HEK293 (cell line): ENCODE measurements at regions not wholly inside any gene's neighbourhood (a gene's known extent, or its start where the extent isn't known, plus 50 kb on each side); places are given as distances from the start of the nearest gene placed in this dataset.

Experiments
- CTCF ChIA-PET: fragments of 350-600 bp; formaldehyde crosslinking; extraction: SDS; loops from one replicate; lab custom pipeline; 2021; ENCODE audit warnings: antibody characterized with exemption; lab: Yijun Ruan, JAX
- POLR2A ChIA-PET: fragments of 300-600 bp; formaldehyde crosslinking; extraction: SDS; loops from one replicate; lab custom pipeline; 2020; ENCODE audit warnings: antibody characterized with exemption, inconsistent platforms; lab: Yijun Ruan, JAX
- H3K27ac ChIP-seq: fragments of 200-500 bp; sonication (Bioruptor generic); 2 replicates; pipeline ENCODE4 v1.5.1; 2014; ENCODE audit warnings: low read depth, low read length, control low read depth, inconsistent platforms; ENCODE audit errors: extremely low read depth
- H3K36me3 ChIP-seq, 2 experiments: fragments of 200-500 bp in 1 of 2; sonication (Bioruptor generic) in 1 of 2; 1 replicate in 1 of 2; 2 replicates in 1 of 2; pipeline ENCODE4 v1.5.1; 2014 to 2017; ENCODE audit warnings: inconsistent platforms in 2 of 2, low read length in 2 of 2; ENCODE audit not compliant: control insufficient read depth in 2 of 2, insufficient read depth in 1 of 2
- H3K4me1 ChIP-seq: fragments of 200-500 bp; sonication (Bioruptor generic); 2 replicates; pipeline ENCODE4 v1.5.1; 2014; ENCODE audit warnings: mild to moderate bottlenecking, low read length, inconsistent platforms; ENCODE audit not compliant: control insufficient read depth, insufficient read depth
- H3K4me3 ChIP-seq: 2 replicates; pipeline ENCODE4 v1.5.1; 2011; ENCODE audit warnings: low read depth, mild to moderate bottlenecking, control low read depth, low read length, moderate library complexity
- H3K9me3 ChIP-seq: fragments of 200-500 bp; sonication (Bioruptor generic); 2 replicates; pipeline ENCODE4 v1.5.1; 2014; ENCODE audit warnings: low read depth, low read length, inconsistent platforms; ENCODE audit not compliant: control insufficient read depth, insufficient read depth
- ATF2 ChIP-seq: fragments of 450-650 bp; formaldehyde crosslinking; IDR thresholded peaks from 2 replicates; pipeline ENCODE4 v1.5.1; 2016; ENCODE audit warnings: missing biosample characterization, missing genetic modification characterization, low read depth
- ELK4 ChIP-seq: IDR thresholded peaks from 2 replicates; pipeline ENCODE4 v1.6.1; 2011; ENCODE audit warnings: mild to moderate bottlenecking, low read depth, low read length, borderline replicate concordance
- GLIS1 ChIP-seq: fragments of 450-650 bp; formaldehyde crosslinking; IDR thresholded peaks from 2 replicates; pipeline ENCODE4 v1.5.1; 2016; ENCODE audit warnings: missing biosample characterization, missing genetic modification characterization
- HIC1 ChIP-seq: fragments of 450-650 bp; formaldehyde crosslinking; IDR thresholded peaks from 2 replicates; pipeline ENCODE4 v1.5.1; 2016; ENCODE audit warnings: missing biosample characterization, missing genetic modification characterization
- IKZF3 ChIP-seq: fragments of 450-650 bp; IDR thresholded peaks from 2 replicates; pipeline ENCODE4 v1.5.0; 2018; ENCODE audit warnings: missing biosample characterization, mild to moderate bottlenecking, missing genetic modification characterization, moderate library complexity
- KLF9 ChIP-seq: fragments of 450-650 bp; formaldehyde crosslinking; IDR thresholded peaks from 2 replicates; pipeline ENCODE4 v1.5.1; 2016; ENCODE audit warnings: missing biosample characterization, missing genetic modification characterization, low read depth
- MEIS1 ChIP-seq: sonication (generic); formaldehyde crosslinking; IDR thresholded peaks from 2 replicates; pipeline ENCODE4 v1.8.1; 2022; ENCODE audit warnings: missing genetic modification reagents, mild to moderate bottlenecking, borderline replicate concordance
- PRDM4 ChIP-seq: fragments of 450-650 bp; formaldehyde crosslinking; IDR thresholded peaks from 2 replicates; pipeline ENCODE4 v1.5.1; 2017; ENCODE audit warnings: missing biosample characterization, missing genetic modification characterization
- REST ChIP-seq: fragments of 450-650 bp; formaldehyde crosslinking; IDR thresholded peaks from 2 replicates; pipeline ENCODE4 v1.5.1; 2016; ENCODE audit warnings: missing biosample characterization, missing genetic modification characterization
- WT1 ChIP-seq: fragments of 450-650 bp; formaldehyde crosslinking; IDR thresholded peaks from 2 replicates; pipeline ENCODE4 v1.5.1; 2016; ENCODE audit warnings: missing biosample characterization, missing genetic modification characterization
- ZBTB6 ChIP-seq: fragments of 450-650 bp; formaldehyde crosslinking; IDR thresholded peaks from 2 replicates; pipeline ENCODE4 v1.5.1; 2017; ENCODE audit warnings: missing biosample characterization, missing genetic modification characterization
- ZBTB8A ChIP-seq: fragments of 450-650 bp; formaldehyde crosslinking; IDR thresholded peaks from 2 replicates; pipeline ENCODE4 v1.5.1; 2016; ENCODE audit warnings: missing biosample characterization, missing genetic modification characterization
- ZNF16 ChIP-seq: fragments of 450-650 bp; formaldehyde crosslinking; IDR thresholded peaks from 2 replicates; pipeline ENCODE4 v1.5.1; 2016; ENCODE audit warnings: low read depth, missing biosample characterization, missing genetic modification characterization
- ZNF174 ChIP-seq: fragments of 450-650 bp; formaldehyde crosslinking; IDR thresholded peaks from 2 replicates; pipeline ENCODE4 v1.5.0; 2017; ENCODE audit warnings: missing biosample characterization, mild to moderate bottlenecking, missing genetic modification characterization
- ZNF175 ChIP-seq: fragments of 450-650 bp; formaldehyde crosslinking; IDR thresholded peaks from 2 replicates; pipeline ENCODE4 v1.5.1; 2016; ENCODE audit warnings: missing biosample characterization, missing genetic modification characterization
- ZNF211 ChIP-seq: fragments of 450-650 bp; formaldehyde crosslinking; IDR thresholded peaks from 2 replicates; pipeline ENCODE4 v1.5.1; 2016; ENCODE audit warnings: low read depth, missing biosample characterization, missing genetic modification characterization
- ZNF214 ChIP-seq: fragments of 450-650 bp; formaldehyde crosslinking; IDR thresholded peaks from 2 replicates; pipeline ENCODE4 v1.5.1; 2017; ENCODE audit warnings: missing biosample characterization, mild to moderate bottlenecking, missing genetic modification characterization, borderline replicate concordance
- ZNF433 ChIP-seq: fragments of 450-650 bp; formaldehyde crosslinking; IDR thresholded peaks from 2 replicates; pipeline ENCODE4 v1.5.1; 2016; ENCODE audit warnings: missing biosample characterization, missing genetic modification characterization, low read depth
- ZNF521 ChIP-seq: fragments of 450-650 bp; formaldehyde crosslinking; IDR thresholded peaks from 2 replicates; pipeline ENCODE4 v1.5.1; 2017; ENCODE audit warnings: missing biosample characterization, mild to moderate bottlenecking, missing genetic modification characterization
- ZNF548 ChIP-seq: fragments of 450-650 bp; formaldehyde crosslinking; IDR thresholded peaks from 2 replicates; pipeline ENCODE4 v1.5.1; 2016; ENCODE audit warnings: missing biosample characterization, missing genetic modification characterization
- ZNF600 ChIP-seq: fragments of 450-650 bp; formaldehyde crosslinking; IDR thresholded peaks from 2 replicates; pipeline ENCODE4 v1.5.1; 2016; ENCODE audit warnings: missing biosample characterization, missing genetic modification characterization
- ZNF623 ChIP-seq: fragments of 450-650 bp; formaldehyde crosslinking; IDR thresholded peaks from 2 replicates; pipeline ENCODE4 v1.5.1; 2016; ENCODE audit warnings: missing biosample characterization, missing genetic modification characterization
- ZNF704 ChIP-seq: fragments of 450-650 bp; formaldehyde crosslinking; IDR thresholded peaks from 2 replicates; pipeline ENCODE4 v1.5.1; 2016; ENCODE audit warnings: missing biosample characterization, missing genetic modification characterization
- ZNF76 ChIP-seq: fragments of 450-650 bp; formaldehyde crosslinking; IDR thresholded peaks from 2 replicates; pipeline ENCODE4; 2016; ENCODE audit warnings: low read depth, missing biosample characterization, missing genetic modification characterization, borderline replicate concordance
- ZNF777 ChIP-seq: fragments of 450-650 bp; formaldehyde crosslinking; IDR thresholded peaks from 2 replicates; pipeline ENCODE4 v1.5.1; 2017; ENCODE audit warnings: missing biosample characterization, missing genetic modification characterization, borderline replicate concordance

- TF ChIP-seq ZNF521 (tag by site-specific recombination) (no peak), ZNF211 (tag by site-specific recombination) (no peak), ZNF623 (no peak), WT1 (no peak), ZNF433 (no peak), MEIS1 (no peak), ZNF174 (no peak), IKZF3 (no peak), ELK4 (no peak), ZNF548 (tag by site-specific recombination) (no peak), ZBTB8A (no peak), ZNF214 (tag by site-specific recombination) (no peak), ZNF777 (no peak), HIC1 (tag by site-specific recombination) (no peak), PRDM4 (tag by site-specific recombination) (no peak)
Observed at GRCh38 chr14:71491931-71492330, 440.3 kb upstream of the RGS6 start (continued).

- Histone ChIP-seq H3K36me3 (no peaks in the 10 kb centered on the region), H3K4me1 (no peaks in the 10 kb centered on the region; the same call in 1 of the 2 replicates), H3K27ac (no peak overlapping the region), H3K4me3 (no peak overlapping the region), H3K9me3 (no peaks in the 10 kb centered on the region)
- POLR2A ChIA-PET = no interaction called here
- CTCF ChIA-PET = interaction anchor here (0.6 kb wide), 1 partner anchor 71 kb away, joined by 6 read pairs; no protein-coding TSS in a partner anchor
- TF ChIP-seq ZNF600 (no peak), REST (tag by site-specific recombination) (no peak), ZNF704 (no peak), ZNF16 (no peak), ZNF76 (tag by site-specific recombination) (no peak), ZNF175 (tag by site-specific recombination) (no peak), ZBTB6 (tag by site-specific recombination) (no peak), ATF2 (no peak), GLIS1 (tag by site-specific recombination) (no peak), KLF9 (no peak)
Observed at GRCh38 chr14:71492346-71492745, 439.9 kb upstream of the RGS6 start.
